NCI-H2196 treated with DMSO at 0.1 percent for 48 hours (cell line): ENCODE measurements at regions not wholly inside any gene's neighbourhood (a gene's known extent, or its start where the extent isn't known, plus 50 kb on each side); places are given as distances from the start of the nearest gene placed in this dataset.

ENCODE experiments used
- DNase-seq: peaks from one replicate; lab custom pipeline; 2025; ENCODE audit not compliant: unreplicated experiment; lab: John Stamatoyannopoulos, UW

DNA sequence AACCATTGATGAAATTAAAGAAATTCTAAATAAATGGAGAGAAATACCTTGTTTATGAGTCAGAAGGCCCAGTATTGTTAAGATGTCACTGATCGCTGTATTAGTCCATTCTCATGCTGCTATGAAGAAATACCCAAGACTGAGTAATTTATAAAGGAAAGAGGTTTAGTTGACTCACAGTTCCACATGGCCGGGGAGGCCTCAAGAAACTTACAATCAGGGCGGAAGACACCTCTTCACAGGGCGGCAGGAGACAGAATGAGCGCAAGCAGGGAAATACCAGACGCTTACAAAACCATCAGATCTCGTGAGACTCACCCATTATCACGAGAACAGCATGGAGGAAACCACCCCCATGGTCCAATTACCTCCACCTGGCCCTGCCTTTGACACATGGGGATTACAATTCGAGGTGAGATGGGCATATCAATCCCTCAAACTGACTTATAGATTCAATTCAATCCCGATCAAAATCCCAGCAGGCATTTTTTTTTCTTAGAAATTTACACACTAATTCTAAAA, 157.2 kb downstream of the ENGASE start:
- DNase-seq = no peak

DNA sequence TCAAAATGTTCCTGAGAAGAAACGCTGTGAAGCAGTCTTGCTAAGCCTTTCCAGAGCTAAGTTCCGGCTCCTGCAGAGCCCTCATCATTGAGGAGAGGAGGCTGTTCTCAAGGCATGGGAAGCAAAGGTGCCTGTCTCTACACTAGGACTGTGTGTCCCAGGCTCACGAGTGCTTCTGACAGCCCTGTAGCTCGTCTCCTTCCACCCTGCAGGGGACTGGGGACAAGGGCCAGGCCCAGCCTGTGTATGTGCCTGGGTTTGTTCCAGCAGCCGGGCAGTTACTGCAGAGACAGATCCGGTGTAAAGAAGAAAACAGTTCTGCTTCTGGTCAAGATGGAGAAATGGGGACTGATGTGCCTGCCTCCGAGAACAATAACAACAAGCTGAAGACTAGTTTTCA, 156.0 kb downstream of the ENGASE start:
- DNase-seq = no peak

DNA sequence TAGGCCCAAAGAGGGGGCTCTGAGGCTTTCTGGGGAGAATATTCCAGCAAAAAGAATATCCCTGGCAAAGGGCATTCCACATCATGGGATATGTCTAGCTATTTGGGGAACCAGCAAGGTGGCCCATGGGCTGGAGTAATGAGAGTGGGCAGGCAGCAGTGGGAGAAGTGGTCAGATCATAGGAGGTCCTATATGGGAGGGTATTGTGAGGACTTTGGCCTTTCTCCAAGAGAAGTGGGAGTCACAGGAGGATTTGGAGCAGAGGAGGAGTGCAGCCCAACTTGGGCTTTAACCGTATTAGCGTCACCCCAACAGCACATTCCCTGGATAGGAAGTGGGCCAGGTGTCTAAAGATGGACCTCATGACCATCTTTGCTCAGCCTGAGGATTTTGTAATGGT, 151.4 kb downstream of the ENGASE start:
- DNase-seq = no peak

DNA sequence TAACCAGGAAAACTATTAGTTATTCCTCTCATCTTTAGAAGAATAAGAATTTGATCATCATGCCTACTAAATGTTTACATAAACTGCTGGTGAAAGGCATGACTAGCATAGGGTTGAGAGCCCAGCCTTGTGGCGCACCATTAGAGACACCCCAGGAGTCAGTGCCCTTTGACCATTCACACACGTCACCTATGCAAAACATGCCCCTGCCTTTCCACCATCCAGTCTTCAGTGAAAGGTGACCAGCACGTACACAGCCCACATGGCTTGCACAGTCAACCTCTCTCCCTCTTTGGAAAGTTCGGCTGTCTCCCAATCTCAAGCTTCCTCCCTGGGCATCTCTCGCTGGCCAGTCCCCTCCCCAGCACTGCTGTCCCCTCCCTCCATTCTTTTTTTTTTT, 150.3 kb downstream of the ENGASE start:
- DNase-seq = no peak

DNA sequence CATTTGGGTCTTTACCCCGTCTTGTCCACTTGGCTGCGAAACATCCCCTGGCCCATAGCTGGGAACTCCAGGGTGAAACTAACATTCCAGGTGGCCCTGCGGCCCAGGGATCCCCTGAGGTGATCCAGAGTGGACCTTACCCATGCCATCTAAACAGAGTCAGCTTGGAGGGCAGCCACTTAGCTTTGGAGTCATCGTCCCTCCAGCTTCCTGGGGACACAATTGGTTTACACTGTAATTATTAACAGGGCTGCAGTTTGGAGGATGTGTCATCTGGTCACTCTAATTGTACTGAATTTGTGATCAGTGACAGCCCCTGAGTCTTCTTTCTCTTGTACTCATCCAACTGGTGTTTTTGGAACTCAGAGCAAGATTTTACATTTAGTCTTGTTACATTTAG, 149.9 kb downstream of the ENGASE start:
- DNase-seq = no peak

DNA sequence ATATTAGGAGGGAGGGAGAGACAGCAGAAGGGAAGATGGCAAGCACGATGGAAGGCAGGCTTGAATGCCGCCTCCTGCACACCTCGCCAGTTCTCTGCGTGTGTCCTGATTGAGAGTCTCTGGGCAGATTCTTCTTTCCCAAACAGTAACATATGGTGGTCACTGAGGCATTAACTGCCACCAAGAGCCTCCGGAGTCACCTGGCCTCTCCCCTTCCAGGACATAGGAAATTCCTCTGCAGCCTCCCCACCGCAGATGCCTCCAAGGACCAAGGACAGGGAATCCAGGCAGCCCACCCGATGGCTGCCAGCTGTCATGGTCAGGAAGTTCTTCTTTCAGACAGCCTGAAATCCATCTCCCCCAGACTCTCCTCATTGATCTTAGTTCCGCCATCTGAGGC, 149.3 kb downstream of the ENGASE start:
- DNase-seq = no peak

DNA sequence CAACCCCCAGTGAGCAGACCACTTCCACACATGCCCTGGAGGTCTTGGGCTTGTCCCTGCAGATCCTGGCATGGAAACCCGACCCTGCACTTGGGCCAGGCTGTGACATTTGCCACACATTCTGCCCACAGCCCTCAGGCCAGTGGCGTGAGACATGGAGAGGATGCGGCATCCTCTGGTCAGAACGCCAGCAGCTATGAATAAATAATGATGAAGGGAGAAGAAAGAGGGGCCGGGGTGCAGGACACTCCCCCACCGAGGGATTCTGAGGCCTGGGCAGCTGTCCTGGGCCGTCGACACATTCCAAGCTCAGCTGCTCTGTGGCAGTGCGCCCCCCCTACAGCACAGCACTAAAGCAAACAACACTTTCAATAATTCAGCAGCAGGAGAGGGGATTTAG, 148.8 kb downstream of the ENGASE start:
- DNase-seq = no peak

DNA sequence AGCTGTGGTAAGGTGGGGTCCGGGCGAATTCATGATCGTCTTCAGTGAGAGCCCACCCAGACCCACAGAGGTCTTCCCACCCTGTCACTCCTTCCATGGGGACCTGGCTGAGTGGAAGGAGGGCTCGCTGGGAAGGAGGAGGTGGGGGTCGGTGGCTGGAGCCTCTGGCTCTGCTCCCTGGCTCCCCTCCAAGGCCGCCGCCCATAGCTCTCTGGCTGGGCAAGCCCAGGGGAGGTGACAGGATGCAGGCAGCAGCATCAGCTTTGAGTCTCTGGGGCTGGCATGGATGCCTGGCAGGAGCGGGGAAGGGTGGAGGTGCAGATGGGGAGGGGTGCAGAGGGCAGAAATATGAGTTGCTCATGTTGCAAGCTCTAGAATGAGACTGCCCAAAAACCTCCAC, 147.0 kb downstream of the ENGASE start:
- DNase-seq = no peak

DNA sequence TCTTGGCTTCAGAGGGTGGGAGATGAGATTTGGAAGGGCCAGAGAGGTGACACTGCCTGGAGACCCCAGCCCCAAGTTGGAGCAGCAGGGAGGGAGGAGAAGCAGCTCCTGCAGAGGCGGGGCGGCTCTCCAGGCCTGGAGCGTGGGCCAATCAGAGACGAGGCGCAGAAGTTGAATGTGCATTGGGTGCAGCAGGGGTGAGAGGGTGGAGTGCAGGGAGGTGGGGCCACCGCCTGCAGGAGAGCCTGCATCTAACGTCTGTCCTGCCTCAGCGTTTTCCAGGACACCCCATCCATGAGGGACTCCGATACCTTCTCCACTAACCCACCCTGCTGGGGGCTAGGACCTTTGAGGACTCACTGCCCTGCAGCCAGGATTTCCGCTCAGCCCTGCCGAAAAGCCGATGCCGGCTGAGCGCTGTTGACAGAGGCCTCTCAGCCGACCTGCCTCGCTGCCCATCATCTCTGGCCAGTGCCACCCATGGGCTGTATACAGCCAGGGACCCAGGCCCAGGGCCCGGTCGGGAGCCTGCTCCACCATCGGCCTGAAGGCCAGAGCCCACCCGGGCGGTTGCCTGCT, 146.2 kb downstream of the ENGASE start:
- no peak for DNase-seq

DNA sequence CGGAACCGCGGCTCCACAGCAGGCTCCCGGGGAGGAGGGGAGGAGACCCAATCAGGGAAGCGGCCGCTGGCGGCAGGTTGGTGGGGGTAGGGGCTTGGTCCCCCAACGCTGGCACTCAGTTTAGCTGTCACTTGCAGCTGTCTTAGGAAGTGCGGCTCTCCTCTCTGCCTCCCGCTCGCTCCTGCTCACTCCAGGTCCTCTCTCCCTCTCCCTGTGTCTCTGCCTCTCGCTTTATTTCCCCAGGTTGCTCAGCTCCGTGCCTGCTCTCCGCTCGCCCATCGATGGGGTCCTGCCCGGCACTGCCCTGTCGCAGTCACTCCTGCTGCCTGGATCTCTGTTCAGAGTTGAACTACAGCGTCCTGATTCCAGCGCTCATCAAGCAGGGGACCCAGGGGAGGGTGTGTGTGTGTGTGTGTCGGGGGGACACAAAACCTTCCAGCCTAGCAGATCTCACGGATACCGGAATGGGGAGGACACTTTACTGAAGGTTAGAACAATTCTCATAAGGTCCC, 145.6 kb downstream of the ENGASE start:
- DNase-seq = no peak

DNA sequence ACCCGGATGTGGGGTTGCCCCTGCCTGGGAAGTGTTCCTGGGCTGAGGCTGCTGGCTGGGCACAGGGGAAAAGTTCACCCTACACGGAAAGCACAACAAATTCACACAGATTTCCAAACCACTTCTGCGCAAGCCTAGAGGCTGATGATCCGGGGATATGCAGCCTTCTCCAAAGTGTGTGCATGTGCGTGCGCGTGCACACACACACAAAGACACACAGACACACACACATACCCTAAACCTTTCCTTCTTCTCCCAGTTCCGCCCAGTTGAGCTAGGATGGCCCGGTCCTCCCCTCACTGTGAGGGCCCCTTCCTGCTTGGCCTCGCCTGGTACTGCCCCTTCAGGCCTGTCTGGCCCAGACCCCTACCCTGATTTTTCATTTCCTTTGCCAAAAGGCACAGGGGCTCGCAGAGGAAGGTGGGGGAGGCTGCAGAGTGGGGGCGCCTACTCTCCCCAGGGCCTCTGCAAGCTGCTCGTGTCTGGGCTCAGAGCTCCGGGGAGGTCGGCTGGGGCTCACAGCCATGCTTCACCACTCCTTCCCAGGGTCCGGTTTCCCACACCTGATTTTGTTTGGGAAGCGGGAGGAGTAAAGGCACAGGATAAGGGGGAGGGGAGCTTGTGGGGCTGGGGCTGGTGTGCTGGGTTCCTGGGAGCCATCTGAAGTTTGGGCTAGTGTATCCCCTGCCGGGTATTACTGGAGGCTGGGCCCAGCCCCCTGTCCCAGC, 144.7 kb downstream of the ENGASE start:
- DNase-seq = no peak

DNA sequence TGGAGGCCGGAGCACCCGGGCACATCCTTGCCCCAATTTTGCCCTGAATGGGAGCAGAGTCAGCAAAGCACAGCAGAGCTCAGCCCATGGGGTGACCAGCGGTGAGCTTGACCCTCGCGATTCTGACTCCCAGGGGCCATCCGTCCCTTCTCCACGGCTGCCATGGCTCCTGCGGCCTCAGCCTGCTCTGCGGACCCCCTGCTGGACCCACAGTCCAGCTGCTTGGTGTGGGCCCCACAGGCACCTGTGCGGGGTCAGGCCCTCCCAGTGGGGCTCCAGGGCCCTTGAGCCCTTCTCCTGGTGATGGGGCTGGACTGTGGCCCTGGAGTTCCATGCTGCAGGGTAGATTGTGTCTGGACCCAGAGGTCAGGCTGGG, 144.2 kb downstream of the ENGASE start:
- DNase-seq = no peak

DNA sequence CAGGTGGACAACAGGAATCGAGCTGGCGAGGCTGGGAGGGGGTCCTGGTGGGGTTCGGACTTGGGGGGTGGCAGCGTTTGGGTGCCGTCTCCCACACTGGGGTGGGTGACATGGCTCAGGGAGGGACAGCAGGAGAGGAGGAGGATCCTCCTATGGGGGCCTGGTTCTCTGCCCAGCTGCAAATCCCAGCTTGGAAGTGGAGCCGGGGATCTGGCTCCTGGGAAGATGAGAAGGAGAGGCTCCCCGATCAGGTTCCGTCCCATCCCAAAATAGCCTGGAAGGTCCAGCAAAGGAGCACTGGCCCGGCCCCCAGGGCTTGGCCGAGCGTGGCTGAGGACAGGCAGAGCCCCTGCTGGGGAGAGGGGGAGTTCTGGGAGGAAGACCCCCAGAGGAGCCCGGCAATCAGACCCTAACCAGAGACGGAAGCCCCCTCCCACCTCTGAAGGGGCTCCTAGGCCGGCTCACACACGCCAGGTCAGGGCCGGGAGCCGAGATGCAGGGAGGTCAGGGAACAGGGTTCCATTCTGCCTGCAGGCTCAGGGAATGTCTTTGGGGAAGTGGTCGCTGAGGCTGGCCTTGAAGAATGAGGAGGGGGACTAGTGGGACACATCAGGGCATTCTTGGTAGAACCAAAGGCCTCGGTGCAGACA, 143.7 kb downstream of the ENGASE start:
- no peak for DNase-seq

DNA sequence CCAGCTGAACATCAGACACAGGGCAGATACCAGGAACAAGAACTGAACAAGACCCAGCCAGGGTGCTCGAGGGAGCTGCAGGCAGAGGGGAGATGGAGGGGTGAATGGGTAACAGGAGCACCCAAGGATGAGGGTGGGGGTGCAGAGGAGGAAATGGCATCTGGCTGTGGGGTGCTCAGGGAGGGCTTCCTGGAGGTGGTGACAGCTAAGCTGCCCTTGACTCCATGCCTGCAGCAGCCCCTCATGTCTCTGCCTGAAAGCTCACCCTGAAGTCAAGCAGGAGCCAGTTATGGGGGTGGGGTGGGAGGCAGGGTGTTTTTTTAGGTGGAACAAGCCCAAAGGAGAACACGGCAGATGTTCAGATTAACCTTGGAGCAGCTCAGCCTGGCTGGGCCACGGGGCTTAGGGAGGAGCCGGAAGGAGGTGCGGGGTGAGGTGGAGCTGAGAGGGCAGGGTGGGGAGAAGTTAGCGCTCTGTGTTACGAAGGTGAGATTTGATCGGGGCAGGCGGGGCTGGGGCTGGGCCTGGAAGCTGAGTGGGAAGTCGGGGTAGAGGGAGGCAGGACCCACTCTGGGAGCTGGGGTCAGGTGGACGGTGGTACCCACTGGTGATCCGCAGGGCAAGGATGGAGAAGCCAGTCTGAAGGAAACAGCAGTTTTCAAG, 143.0 kb downstream of the ENGASE start:
- no peak for DNase-seq

DNA sequence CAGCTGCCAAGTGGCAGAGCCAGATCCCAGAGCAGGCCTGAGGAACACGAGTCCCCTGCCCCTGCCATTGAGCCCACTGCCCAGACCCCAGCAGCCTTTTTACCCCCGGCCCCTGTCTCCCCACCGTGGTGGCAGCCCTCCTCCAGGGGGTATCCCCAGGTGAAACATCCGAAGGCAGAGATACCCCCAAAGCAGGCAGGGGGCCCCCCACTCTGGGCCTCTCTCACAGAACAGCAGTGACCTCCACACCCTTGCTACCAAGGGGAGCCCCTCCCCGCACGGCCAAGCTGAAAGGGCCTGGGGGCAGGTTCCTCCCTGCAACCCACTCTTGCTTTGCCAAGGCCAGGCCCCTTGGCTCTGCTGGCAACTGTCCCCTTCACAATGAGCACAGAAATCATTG, 142.2 kb downstream of the ENGASE start:
- DNase-seq = no peak

DNA sequence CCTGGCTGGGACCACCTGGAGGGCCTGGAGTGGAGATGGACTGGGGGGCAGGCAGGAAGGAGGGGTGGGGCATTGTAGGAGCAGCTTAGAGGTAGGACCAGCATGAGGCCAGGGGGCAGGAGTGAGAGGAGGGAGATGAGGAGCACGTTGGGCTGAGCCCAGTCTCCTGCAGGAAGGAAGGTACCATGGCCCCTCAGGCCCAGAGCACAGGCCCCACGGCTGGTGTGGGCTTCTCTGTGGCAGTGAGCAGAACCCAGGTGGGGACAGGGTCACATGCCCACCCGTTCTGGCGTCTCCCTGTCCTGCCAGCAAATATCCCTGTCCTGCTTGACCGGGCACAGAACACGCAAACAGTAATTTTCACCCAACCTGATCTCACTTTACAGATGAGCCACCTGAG, 141.8 kb downstream of the ENGASE start:
- no peak for DNase-seq

DNA sequence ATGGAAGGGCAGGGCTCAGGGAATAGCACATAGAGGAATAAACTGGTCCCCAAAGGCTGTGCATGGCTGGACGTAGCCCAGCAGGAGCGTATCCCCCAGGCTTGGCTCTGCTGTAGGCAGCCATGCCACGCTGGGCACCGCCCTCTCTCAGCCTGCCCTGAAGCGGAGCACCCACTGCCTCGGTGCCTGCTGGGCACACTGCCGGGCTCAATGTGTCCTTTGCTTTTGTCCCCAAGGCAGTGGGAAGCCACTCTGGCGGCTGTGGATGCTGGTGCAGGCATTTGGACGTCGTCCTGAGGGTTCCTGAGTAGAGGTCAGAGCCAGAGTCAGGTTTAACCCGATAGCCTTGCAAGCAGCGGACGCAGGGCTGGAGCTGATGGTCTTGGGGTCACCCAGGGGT, 141.0 kb downstream of the ENGASE start:
- no peak for DNase-seq

DNA sequence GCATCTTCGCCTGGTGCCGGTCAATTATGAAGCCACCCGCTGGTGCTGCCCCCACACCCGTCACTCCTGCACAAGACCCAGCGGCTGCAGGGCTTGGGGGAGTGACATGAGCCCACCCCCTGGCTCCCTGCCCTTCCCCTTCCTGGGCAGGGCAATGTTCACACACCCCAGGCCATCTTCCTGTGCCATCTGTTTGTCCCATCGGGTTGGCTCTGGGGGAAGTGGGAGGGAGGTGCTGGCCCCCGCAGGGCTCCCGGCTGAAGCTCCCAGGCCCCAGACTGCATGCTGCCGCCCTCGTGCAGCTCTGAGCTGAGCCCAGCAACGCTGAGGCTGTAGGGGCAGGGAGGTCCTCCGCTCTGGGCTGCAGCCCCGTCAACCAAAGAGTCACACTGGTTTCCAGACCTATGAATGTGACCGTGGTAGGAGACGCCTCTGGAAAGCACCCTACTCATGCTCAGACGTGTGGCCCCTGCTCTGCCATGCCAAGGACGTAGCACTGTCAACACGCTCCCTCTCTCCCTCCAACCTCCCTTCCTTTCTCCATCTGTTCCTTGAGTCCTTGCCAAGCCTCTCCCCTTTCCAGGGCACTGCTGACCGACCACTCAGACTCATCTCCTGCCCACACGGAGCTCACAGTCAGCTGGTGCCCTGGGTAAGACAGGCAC, 140.4 kb downstream of the ENGASE start:
- no peak for DNase-seq

DNA sequence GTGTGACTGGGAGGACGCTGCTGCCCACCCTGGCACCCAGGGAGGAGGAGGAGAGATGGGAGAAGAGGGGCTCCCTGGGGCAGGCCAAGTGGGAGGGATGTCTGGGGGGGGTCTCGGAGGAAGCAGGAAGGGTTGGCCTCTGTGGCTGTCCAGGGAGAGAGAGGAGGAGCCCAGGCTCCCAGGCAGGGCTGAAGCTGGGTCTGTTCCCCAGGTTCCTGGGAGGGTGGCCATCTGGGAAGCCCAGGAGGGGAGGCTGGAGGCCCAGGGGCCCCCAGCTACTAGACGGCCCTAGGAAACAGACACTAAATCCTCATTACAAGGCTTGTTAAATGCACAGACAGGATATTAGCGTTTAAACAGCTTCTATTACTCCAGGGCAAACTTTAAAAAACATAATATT, 139.8 kb downstream of the ENGASE start:
- DNase-seq = no peak

DNA sequence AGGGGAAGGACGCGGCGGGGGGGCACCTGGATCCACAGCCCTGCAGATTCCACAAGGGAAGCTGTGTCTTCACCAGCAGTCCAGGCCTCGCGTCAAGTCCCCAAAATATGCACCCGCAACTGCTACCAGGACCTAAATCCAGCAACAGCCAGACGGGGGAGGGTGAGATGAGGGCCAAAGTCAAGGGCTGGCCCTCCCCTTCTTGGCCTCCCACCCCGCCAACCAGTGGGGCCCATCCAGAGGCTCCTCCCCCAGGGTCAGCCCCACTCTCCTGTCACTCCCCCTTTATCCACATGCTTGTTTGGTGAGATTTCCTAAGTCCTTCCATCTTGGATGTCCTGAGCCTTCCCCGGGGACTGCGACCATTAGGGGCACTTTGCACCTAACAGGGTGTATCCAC, 138.7 kb downstream of the ENGASE start:
- no peak for DNase-seq
